ENCODE measurements at regions not wholly inside any gene's neighbourhood (a gene's known extent, or its start where the extent isn't known, plus 50 kb on each side); places are given as distances from the start of the nearest gene placed in this dataset.
"Not testable (repeated sequence)": the region's sequence is repeated elsewhere in the genome, so short reads cannot be mapped to it uniquely, and the experiment has no call there.

DNA sequence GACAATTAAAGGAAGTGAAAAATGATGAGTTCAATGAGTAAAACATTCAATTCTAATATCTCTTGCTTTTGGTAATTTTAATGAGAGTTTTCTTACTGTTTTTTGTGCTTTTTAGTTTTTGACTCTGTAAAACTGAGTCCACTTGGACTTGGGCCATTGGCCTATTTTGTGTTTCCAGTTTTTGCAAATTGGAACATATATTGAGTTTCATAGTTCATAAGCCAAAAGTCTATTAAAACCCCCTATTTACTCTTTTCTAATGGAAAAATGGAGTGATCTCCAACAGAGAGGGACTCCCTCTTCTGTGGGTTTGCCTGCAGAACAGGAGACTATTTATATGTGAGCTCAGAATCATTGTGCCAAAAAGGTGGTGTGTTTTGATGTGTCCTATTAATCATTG, 219.7 kb upstream of the SPRY2 start:
- DNase-seq (ENCODE audit: low spot score): no peak

DNA sequence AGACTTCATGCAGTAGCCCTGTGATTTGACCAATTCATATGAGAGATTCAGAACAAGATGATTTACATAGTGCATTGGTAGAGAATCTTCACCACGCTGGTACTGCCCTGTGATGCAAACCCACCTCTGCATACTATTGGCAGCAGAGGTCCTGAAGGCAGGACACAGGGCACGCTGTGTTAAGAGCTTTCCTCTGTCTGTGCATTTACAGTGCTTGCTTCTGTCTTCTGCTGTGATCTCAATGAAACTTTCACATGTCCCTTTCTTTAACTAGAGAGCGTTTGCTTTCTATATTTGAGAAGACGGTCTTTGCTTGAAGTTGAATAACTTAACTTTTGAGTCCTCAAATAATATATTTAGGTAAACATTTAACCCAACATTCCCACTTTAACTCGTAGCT, 219.0 kb upstream of the SPRY2 start:
- no peak for DNase-seq (ENCODE audit: low spot score)

DNA sequence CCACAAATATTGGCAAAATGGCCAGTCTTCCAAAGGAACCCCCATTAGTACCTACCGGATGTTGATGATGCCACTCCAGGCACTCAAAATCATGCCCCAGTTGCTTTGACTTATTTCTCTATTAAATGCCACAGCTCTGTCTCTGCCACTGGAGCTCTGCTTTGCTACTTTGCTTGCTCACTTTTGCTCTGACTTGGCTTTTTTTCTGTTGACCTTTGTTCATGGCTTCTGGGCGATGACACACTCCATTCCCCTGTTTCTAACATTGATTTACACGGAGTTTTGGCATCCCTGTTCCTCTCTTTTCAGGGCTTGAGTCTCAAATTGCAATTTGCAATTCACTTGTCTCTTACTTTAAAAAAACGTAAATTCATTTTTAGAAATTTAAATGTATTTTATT, 217.1 kb upstream of the SPRY2 start:
- DNase-seq (ENCODE audit: low spot score): no peak

DNA sequence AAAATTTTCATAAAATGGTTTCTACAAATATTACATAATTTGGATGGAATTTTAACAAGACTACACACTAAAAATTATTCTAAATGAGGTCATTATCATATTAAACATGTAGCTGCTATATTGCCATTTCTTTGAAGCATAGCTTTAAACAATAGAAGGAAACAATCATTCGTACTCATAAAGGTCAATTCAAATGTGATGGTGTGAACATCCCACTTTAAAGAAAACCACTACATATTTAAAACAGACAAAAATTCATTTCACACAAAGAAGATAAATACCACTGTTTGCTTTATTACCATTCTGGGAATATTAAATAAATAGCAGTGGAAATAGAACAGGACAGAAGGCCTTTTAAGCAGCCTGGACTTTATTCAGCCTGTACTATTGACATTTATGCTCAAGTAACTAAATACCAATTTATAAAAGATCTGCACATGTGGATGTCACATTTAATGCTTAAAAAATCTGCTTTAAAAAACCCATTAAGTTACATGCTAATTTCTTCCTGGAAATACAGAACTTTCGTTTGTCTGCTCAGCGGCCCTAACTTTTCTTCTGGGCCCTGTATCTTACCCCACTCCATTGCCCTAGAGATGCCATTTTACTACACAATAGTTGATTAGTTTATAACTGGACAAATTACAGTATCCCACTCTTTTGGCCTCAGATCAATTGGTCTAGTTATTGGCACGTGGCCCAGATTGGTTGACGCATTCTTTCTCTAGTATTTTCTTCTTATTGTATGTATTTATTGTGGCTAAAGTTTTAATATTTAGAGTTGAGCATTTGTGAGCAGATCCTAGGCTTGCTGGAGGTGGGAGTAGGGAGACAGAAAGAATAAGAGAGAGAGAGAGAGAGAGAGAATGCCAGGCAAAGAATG, 215.1 kb upstream of the SPRY2 start:
- no peak for DNase-seq (ENCODE audit: low spot score)

DNA sequence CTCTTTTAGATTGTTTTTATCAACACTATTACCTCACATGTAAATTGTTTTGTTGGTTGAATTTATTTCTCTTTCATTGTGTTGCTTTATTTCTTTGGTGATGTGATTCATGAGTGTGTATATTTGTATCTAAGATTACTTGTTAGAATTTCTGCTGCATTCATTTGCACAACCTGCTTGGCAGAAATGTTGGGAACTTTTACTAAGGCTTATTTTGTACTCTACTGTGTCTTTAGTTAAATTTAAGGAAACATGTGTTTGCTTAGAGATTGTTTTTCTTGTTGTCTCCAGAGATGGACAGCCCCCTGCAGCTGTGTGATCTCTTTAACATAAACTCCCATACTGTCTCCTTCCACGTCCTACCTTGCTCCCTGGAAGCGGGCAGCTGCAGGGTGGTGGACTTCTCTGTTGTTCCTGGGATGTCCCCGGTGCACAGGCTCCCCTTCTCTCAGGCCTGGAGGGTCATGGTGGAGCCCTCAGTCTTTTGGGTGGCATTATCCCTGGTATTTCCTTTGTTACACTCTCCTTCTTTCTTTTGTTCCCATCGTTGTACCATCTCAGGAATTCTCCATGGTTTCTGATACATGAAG, 212.0 kb upstream of the SPRY2 start:
- no peak for DNase-seq (ENCODE audit: low spot score)

DNA sequence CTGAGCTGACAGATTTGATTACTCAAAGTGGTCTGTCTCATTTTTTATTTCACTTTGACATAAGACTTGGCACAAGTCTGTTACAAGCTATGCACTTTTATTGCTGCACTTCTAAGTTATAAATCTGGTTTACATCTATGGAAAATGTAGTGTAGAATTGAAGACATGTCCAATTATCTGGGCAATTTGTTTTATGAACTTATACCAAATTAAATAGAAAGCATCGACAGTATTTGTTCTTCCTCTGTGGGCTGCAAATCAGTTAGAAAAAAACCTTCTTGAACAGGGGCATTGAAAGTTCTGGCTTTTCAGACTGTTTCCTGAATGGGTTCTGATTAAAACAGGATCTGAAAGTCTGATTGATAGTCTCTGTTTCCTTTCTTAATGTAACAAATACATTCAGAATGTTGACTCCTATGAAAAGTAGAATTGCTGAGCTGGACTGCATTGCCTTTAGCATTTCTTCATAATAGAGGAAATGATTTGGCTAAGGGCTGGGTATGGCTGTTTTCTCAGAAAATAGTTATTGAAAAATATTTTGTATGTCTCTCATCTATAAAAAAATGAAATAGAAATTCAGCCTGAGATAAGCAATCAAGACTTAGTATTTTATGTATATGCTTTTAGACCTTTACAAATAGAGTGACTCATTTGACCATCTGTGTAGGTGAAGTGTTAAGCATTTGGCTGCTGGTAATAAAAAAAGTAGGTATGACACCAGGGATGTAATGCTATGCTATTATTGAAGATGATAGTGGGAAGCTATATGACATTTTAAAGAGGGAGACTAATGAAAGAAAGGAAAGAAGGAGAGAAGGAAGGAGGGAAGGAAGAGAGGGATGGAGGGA, 210.9 kb upstream of the SPRY2 start:
- no peak for DNase-seq (ENCODE audit: low spot score)

DNA sequence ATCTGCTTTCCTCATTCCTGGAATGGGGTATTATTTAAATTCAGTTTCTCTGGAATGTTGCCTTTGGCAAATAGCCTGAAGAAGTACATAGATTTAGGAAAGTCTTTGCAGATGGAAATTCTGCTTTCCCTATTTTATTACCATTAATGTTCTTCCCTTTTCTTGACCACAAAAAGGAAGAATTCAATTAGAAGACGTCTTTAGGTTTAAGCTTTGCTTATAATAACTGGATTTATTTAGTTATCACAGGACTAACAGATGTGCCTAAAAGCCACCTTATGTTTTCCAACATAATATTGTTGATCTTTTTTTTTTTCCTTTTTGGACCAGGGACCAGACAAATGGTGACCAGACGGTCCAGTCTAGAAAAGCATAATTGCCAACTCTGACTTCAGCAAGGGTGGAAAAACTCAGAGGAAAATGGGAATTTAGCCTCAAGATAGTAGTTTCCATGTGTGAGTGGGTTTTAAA, 210.1 kb upstream of the SPRY2 start:
- DNase-seq (ENCODE audit: low spot score): no peak

DNA sequence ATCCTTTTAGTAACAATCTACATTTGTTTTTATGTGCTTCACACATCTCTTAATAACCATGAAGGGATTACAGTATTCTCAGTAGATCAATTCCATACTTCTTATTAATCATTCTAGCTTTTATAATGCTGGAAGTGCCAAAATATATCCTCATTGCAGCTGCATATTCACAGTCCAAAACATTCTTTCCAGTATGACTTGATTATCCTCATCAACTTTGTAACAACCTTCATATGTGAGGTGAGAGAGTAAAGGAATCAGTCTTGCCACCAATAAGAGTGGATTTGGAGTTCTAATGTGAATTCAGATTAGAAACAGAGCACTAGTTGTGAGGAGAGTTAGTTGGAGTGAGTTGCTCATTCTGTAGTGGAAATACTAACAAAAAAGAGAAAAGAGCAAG, 208.0 kb upstream of the SPRY2 start:
- DNase-seq (ENCODE audit: low spot score): no peak

DNA sequence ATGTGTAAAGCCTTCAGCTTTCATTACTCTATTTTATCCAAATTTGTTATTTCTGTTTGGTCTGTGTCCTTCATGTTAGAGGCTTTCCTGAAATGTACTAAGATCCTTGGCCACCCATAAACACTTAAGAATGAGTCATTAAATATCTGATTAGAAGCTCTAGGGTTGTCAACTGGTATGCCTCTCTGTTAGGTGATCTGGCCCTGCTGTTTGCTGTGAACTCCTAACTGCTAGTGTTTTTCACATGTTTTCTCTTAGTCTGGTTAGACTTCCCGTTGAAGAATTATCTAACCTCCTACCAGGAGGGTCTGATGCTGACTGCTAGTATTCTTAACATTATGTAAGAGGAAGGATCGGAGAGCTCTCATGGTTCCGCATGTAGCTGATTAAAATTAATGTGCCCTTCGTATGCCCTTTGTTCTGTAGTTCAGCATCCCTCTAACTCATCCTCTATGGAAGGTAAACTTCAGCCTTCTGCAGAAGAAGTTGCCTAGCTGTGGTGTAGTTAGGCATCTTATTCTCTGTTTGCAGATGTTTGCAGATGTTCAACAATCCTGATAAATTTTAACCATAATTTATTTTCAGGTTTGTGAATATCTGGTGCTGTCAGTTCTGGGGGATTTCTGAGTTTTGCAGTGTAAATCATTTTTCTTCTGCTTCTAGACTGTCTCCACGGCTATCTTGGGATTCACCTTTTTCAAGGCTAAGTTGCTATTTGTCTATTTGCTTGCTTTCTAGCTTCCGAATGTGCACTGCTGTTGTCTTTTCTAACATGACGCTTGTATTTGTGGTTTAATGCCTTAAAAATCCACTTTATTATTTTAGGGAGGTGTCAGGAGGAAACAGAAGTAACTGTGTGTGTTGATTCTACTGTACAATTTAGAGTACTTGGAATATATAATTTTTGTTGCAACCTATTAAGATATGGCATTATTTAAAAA, 207.2 kb upstream of the SPRY2 start:
- no peak for DNase-seq (ENCODE audit: low spot score)

DNA sequence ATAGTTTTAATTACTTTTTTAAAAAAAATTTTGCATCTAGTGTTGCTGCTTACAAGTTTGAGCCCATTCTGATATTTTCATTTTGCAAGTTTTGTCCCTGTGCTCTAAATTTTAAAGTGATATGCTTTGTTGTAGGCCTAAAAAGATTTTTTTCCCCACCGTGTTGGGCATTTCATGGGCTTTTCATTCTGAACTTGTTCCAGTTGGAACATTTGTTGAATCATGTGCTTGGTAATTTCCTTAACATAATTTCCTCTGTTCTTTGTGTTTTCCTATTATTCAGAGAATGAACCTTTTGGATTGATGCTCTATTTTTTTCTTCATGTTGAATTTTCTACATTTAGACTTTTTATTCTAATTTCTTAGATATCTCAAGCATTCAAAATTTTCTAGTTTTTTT, 206.4 kb upstream of the SPRY2 start:
- DNase-seq (ENCODE audit: low spot score): no peak

DNA sequence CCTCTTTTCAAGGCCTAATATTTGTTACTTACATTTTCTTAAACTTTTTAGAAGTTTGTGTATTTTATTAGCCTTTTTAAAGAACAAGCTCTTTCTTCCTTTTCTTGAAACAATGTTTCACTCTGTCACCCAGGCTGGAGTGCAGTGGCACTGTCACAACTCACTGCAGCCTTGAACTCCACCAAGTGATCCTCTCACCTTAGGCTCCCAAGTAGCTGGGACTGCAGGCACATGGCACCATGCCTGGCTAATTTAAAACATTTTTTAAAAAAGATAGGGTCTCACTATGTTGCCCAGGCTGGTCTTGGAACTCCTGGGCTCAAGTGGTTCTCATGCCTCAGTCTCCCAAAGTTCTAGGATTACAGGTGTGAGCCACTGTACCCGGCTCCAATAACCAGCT, 192.2 kb upstream of the SPRY2 start:
- DNase-seq (ENCODE audit: low spot score): no peak

DNA sequence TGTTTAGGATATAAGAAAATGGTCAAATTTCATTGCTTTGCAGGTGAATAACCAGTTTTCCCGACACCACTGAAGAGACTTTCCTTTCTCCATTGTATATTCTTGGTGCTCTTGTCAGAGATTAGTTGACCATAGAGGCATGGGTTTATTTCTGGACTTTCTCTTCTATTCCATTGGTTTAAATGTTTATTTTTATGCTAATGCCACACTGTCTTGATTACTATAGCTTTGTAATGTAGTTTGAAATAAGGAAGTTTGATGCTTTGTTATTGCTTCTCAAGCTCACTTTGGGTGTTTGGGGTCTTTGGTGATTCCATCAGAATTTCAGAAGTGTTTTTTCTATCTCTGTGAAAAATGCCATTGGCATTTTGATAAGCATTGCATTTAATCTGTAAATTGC, 190.0 kb upstream of the SPRY2 start:
- no peak for DNase-seq (ENCODE audit: low spot score)

DNA sequence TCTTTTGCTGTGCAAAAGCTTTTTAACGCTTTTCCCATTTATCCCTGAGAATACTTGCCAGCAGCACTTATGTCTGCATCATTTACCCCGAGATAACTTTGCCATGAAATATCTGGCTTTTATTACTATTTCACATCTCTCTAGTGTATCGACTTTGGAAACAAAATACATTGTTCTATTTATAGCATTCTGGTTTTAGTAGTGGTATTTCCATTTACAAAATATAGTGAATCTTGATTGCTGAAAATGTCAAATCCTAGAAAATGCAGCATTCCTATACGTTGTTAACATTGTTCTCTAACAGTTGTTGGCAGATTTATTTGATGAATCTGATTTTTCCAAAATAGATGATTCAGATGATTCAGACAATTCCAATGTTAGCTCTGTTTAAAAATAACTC, 189.3 kb upstream of the SPRY2 start:
- DNase-seq (ENCODE audit: low spot score): no peak

DNA sequence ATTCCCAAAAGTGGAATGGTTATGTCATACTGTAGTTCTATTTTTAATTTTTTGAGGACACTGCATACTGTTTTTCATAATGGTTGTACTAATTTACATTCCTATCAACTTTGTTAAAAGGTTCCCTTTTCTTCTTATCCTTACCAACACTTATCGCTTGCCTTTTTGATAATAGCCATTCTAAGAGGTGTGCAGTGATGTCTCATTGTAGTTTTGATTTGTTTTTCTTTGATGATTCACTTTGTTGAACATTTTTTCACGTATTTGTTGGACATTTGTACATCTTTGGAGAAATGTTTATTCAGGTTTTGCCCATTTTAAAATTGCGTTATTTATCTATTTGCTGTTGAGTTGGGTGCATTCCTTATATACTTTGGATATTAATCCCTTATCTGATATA, 188.8 kb upstream of the SPRY2 start:
- no peak for DNase-seq (ENCODE audit: low spot score)

DNA sequence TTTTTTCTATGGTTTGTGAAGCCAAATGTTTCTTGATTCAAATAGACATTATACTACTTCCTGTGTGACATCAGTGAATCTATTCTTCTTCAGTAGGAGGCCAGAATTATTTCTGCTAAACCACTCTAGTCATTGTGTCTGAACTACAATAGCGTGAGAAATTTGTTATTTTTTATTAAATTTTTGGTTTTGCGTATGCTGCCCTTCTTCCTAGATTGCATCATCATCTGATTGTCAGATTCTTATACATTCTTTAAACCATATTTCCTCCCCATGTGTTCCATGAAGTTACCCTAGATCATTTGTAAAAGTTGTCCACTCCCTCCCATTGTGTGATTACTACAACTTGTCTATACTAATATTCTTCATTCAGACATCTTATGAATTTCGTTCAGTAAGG, 187.8 kb upstream of the SPRY2 start:
- no peak for DNase-seq (ENCODE audit: low spot score)

DNA sequence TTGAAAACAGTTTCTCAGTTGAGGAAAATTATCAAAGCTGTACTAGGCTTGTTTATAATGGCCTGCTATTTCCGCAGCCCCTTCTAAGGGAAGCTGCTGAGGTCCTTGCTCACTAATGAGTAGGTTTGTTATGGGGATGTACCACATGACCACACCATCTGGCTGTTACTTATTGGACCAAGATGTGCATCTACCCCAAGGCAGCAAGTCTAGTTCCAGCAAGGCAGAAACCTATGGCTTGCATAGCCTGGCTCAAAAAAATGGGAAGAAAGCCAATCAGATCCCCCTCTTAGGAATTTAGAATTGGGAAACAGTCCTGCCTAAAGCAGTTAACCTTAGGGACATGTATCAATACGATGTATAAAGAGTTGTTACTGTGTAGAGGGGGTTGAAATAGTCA, 186.5 kb upstream of the SPRY2 start:
- no peak for DNase-seq (ENCODE audit: low spot score)

DNA sequence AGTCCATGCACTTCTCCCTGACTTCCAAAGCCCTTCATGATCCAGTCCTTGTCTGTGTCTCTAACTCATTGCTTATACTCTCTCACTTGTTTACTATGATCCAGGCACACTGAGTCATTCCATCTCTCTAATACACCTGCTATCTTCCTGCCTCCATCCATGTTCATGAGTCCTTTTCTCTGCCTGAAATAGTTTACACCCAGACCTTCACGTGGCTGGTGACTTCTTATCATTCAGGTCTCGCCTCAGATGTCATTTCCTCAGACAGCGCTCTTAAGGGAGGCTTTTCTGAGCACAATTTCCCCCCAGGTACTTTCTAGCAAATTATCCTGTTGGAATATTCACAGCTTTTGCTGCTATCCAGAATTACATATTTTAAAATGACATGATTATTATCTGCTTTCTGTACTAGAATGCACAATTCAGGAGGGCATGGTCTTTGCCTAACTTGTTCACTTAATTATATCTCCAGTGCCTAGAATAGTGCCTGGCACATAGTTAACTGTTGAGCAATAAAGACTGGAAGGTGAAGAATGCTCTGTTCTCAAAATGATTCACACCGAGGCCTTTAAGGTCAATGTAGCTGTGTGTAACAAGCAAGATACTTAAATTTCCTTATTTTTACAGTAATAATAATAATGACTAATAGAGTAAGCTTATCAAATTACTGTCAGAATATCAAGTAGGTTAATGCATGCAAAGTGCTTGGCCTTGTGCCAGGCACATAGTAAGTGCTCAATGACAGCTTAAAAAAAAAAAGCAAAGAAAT, 183.7 kb upstream of the SPRY2 start:
- DNase-seq (ENCODE audit: low spot score): no peak

DNA sequence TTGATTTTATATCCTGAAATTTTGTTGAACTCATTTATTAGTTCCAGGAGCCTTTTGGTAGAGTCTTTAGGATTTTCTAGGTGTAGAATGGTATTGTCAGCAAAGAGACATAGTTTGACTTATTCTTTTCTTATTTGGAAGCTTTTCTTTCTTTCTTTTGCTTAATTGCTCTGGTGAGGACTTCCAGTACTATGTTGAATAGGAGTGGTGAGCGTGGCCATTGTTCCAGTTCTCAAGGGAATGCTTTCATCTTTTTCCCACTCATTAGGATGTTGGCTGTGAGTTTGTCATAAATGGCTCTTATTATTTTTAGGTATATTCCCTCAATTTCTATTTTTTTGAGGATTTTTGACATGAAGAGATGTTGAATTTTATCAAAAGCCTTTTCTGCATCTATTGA, 182.2 kb upstream of the SPRY2 start:
- DNase-seq (ENCODE audit: low spot score): no peak

DNA sequence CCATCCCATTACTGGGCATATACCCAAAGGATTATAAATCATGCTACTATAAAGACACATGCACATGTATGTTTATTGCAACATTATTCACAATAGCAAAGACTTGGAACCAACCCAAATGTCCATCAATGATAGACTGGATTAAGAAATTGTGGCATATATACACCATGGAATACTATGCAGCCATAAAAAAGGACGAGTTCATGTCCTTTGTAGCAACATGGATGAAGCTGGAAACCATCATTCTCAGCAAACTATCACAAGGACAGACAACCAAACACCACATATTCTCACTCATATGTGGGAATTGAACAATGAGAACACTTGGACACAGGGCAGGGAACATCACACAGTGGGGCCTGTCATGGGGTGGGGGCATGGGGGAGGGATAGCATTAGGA, 181.5 kb upstream of the SPRY2 start:
- DNase-seq (ENCODE audit: low spot score): not testable (repeated sequence)

DNA sequence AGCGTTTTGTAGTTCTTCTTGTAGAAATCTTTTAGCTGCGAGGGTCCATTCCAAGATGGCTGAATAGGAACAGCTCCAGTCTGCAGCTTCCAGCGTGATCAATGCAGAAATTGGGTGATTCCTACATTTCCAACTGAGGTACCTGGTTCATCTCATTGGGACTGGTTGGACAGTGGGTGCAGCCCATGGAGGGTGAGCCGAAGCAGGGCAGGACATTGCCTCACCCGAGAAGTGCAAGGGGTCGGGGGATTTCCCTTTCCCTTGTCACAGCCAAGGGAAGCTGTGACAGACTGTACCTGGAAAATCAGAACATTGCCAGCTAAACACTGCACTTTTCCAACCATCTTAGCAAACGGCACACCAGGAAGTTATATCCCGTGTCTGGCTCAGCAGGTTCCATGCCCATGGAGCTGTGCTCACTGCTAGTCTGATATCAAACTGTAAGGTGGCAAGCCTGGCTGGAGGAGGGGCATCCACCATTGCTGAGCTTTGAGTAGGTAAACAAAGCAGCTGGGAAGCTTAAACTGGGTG, 176.0 kb upstream of the SPRY2 start:
- no peak for DNase-seq (ENCODE audit: low spot score)

Data from mucosa of gallbladder (tissue), 1 donor.